Prostate gland (tissue), 2 donors: ENCODE measurements at regions not wholly inside any gene's neighbourhood (a gene's known extent, or its start where the extent isn't known, plus 50 kb on each side); places are given as distances from the start of the nearest gene placed in this dataset.

Experiments
- POLR2A ChIP-seq: fragments of 450-650 bp; IDR thresholded peaks from one replicate; pipeline ENCODE4 v1.6.1; 2016; ENCODE audit warnings: antibody characterized with exemption, mild to moderate bottlenecking
- POLR2AphosphoS5 ChIP-seq: sonication (generic); formaldehyde crosslinking; IDR thresholded peaks from one replicate; pipeline ENCODE4 v1.6.1; 2017; ENCODE audit warnings: antibody characterized with exemption
- TF ChIP-seq, protein P1 (sequence below), 4 experiments: fragments of 200-600 bp in 2 of 4; fragments of 450-650 bp in 2 of 4; sonication (generic) in 2 of 4; IDR thresholded peaks; 1 replicate in 3 of 4; 2 replicates in 1 of 4; pipeline ENCODE4 v1.5.1; 2016 to 2019; ENCODE audit warnings: antibody characterized with exemption in 4 of 4, mild to moderate bottlenecking in 2 of 4, moderate library complexity in 2 of 4

DNA sequence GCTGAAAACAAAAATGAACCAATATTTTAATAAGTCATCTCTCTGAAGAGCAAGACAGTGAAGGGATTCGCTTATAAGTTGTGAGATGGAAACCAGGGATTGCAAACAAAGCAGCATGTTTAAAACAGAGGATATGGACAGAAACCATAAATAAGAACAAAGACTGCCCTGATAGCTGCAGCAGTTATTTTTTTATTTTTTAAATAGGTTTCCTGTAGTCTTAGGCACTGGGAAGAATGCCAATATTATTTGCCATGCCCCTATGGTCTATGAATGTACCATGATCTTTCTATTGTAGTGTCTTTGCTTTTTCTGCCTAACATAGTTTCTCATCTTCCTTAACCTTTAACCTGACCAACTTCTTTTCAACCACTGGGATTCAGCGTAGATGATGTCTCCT lies 1334.0 kb upstream of the NRXN1 start:
- TF ChIP-seq POLR2A (no peak), POLR2AphosphoS5 (no peak)
- TF ChIP-seq, protein P1, sequence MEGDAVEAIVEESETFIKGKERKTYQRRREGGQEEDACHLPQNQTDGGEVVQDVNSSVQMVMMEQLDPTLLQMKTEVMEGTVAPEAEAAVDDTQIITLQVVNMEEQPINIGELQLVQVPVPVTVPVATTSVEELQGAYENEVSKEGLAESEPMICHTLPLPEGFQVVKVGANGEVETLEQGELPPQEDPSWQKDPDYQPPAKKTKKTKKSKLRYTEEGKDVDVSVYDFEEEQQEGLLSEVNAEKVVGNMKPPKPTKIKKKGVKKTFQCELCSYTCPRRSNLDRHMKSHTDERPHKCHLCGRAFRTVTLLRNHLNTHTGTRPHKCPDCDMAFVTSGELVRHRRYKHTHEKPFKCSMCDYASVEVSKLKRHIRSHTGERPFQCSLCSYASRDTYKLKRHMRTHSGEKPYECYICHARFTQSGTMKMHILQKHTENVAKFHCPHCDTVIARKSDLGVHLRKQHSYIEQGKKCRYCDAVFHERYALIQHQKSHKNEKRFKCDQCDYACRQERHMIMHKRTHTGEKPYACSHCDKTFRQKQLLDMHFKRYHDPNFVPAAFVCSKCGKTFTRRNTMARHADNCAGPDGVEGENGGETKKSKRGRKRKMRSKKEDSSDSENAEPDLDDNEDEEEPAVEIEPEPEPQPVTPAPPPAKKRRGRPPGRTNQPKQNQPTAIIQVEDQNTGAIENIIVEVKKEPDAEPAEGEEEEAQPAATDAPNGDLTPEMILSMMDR (IDR thresholded peaks at IDR 0.05) = no peak
